GM18873 (cell line): ENCODE measurements at regions not wholly inside any gene's neighbourhood (a gene's known extent, or its start where the extent isn't known, plus 50 kb on each side); places are given as distances from the start of the nearest gene placed in this dataset.
"Not testable (repeated sequence)": the region's sequence is repeated elsewhere in the genome, so short reads cannot be mapped to it uniquely, and the experiment has no call there.

ENCODE experiments used
- ATAC-seq: cut with Tn5 transposase; IDR thresholded peaks from one replicate; pipeline ENCODE4 v1.9.1; 2021; ENCODE audit warnings: mild to moderate bottlenecking, moderate library complexity, moderate number of reproducible peaks; ENCODE audit not compliant: unreplicated experiment, low FRiP score

DNA sequence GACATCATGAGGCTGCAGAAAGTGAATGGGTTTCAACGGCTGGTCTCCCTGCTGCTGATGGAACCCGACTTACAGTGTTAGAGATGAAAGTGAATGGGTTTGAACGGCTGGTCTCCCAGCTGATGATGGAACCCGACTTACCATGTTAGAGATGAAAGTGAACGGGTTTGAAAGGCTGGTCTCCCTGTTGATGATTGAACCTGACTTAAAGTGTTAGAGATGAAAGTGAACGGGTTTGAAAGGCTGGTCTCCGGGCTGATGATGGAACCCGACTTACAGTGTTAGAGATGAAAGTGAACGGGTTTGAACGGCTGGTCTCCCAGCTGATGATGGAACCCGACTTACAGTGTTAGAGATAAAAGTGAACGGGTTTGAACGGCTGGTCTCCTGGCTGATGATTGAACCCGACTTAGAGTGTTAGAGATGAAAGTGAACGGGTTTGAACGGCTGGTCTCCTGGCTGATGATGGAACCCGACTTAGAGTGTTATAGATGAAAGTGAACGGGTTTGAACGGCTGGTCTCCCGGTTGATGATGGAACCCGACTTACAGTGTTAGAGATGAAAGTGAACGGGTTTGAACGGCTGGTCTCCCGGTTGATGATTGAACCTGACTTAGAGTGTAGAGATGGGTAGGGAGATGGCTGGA lies 76.1 kb upstream of the ALKAL2 start:
- ATAC-seq: no peak

DNA sequence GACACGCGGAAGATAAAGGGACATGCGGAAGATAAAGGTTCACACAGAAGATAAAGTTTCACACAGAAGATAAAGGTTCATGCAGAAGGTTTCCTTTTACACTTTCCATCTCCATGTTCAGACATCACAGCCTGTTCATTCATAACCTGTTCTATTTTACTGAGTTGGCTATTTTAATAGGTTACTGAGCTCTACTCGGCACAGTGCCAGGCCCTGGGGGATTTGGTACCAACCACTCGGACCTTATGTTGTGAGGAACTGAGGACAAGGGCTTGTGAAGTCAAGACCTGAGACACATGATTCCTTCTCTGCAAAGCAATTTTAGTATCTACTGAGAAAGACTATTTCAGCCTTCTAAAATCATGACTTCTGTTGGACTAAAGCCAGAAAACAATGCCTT lies 75.0 kb upstream of the ALKAL2 start:
- ATAC-seq: no peak

DNA sequence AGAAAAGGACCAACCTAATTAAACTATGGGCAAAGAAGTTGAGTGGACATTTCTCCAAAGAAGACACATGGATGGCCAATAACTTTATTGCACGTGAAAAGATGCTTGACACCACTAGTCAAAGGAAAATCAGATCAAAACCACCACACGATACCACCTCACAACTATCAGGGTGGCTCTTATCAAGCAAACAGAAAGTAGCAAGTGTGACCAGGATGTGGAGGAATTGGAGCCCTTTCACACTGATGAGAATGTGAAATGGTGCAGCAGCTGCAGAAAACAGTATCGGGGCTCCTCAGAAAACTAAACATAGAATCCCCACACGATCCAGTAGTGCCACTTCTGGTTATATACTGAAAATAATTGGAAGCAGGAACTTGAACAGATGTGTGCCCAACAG lies 72.2 kb upstream of the ALKAL2 start:
- ATAC-seq: no peak

DNA sequence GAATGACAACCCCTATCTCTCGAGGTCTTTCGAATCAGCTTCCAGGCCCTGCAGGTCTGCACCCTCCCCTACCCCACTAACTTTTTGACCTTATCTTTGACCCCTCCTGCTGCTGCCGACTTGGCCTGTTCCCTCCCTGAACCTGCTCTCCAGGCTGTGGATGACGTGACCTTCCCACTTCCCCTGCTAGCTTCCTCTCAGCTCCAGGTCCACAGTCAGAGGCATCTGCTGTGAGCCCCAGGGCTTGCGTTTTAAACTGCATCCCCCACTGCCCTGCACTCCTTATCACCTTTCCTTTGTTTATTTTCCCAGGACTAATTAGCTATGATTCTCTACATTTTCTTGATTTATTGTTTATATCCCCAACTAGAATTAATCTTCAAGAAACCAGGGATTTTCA lies 71.2 kb upstream of the ALKAL2 start:
- ATAC-seq: no peak

DNA sequence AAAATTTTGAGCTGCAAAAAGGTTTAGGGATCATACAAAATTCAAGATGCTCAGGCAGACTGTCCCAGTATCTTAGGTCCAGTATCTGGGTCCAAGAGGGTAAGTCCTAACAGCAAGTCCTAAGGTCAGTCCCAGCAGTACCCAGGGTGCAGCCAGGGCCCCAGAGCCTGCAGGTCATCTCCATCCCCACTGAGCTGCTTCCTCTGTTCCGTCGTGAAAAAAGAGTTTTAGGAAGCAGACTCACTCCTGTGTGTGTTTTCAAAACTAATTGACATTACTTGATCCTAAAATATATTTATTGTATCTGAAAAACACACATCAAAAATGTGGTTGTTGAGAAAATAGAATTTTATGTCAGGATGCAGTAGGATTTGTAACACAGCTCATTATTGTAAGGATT lies 69.9 kb upstream of the ALKAL2 start:
- ATAC-seq: no peak

DNA sequence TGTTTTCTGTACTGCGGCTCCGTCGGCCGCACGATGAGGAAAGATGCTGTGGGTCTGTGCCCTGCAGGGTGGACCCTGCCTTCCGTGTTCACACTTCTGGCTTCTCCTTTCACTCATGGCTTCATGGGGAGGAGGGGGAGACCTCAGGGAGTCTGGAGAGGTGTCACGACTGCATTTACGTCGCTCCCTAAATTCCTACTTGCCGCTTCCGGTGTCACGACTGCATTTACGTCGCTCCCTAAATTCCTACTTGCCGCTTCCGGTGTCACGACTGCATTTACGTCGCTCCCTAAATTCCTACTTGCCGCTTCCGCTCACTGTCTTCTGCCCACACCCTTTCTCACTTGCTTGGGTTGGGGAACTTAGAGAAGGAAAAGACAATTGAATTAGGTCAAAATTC lies 68.4 kb upstream of the ALKAL2 start:
- not testable (repeated sequence) for ATAC-seq

DNA sequence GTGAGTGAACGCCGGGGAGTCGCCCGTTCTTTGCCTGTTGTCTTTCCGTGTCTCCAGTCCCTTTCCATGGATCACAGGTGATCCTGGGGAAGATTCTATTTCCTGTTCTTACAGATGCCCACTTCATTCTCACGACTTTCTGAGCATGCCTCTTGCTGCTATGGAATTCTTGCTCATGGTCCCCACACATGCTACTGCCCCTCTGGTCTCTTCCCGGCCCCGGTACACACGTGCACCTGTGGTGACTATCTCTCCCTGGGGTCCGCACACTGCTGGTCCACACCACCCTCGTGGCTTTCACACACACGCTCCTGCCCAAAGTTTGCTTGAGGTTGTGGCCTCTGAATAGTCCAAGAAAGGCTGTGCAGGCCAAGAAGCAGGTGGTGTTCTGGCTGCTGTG lies 67.9 kb upstream of the ALKAL2 start:
- no peak for ATAC-seq

DNA sequence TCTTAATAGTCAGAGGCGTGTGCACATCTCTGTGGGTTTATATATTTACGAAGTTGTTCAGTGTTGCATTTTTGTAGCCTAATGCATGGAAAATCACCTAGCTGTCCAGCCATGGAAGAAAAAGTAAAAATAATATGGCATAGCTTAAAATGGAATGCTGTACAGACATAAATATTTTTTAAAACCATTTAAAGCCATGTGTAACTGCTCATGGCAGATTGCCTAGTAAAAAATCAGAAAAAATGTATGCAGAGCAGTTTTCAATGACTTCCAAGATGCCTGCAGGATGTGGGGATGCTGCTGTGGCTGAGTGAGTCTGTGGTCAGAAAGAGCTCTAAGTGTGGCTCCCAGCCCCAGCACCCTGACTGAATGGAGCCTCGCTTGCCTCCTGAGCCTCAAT lies 64.8 kb upstream of the ALKAL2 start:
- ATAC-seq: no peak

DNA sequence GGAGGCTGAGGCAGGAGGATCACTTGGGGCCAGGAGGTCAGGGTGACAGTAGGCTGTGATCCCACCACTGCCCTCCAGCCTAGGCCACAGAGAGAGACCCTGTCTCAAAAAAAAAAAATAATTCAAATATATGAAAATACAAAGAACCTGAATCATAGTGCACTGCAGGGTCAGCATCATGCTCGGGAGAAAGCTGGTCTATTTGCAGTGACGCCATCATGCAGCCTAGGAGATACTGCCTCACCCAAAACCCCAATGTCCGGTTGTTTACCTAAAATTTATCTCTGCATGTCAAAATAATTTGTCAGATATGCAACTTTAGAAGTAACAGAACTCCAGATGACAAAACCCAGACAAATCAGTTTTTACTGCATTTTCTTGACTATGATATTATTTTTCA lies 61.5 kb upstream of the ALKAL2 start:
- ATAC-seq: no peak

DNA sequence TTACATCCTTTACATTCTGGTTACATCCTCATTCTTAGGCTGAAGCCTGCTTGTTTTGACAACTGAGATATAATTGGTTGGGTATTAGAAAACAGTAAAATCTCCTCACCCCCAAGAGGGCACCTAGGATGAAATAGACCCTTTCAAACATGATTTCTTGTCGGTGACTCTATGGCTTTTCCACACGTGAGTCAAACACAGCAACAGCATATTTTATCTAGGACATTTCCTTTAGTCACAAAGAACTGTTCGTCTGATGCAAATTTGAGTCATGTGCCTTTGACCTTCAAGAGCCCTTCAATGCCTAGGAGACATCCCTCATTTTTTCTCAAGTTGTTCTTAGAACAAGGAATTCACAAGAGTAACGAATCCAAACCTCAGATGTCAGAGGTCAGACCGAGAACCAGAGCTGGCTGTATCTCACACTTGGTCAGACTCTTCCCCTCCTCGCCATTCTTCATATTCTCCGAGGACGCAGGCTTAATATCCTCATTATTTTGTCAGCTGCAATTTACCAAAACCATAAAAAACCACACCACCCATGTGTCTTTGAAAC lies 60.5 kb upstream of the ALKAL2 start:
- no peak for ATAC-seq

DNA sequence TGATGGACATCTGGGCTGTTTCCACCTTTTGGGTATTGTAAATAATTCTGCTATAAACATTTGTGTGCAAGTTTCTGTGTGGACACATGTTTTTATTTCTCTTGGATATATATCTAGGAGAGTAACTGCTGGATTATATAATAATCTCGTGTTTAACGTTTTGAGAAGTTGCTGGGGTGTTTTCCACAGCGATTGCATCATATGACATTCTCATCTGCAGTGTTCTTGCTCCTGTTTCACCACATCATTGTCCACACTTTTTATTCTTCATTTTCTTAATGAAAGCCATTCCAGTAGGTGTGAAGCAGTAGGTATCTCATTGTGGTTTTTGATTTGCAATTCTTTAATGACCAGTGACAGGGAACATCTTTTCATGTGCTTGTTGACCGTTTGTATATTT lies 56.9 kb upstream of the ALKAL2 start:
- ATAC-seq: no peak

DNA sequence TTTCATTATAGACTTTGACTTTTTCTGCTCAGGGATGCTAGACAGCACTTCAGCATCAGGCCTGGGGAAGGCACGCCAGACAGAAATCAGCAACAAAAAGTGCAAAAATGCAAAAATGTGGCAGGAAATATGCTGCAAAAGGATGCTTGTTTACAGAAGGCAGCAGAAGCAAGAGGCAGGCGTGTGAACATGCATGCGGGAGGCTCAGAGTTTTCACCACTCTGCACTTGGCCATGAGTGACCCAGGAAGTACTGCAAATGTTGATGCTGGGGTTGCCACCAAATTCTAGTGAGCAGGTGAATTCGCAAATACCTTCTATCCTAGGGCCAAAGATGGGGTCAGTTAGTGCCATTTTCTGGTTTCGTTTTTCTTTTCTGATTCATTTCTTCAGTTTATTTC lies 55.5 kb upstream of the ALKAL2 start:
- ATAC-seq: no peak

DNA sequence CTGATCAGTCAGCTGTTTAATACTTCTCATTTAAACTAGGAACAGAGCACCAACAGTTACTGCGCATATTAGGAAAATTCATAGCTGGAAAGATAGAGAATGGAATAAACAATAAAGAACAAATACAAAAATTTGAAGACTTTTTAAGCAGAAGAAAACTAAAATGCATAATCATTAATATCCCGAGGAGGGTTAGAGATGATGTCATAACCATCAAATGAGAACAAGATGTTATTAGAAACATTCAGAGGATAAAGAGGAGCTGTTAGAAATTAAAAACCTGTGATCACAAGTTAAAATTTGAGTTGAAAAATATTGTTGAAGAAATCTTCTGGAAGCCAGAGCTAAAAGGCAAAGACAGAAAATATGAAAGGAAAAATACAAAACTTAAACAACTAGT lies 54.0 kb upstream of the ALKAL2 start:
- no peak for ATAC-seq

DNA sequence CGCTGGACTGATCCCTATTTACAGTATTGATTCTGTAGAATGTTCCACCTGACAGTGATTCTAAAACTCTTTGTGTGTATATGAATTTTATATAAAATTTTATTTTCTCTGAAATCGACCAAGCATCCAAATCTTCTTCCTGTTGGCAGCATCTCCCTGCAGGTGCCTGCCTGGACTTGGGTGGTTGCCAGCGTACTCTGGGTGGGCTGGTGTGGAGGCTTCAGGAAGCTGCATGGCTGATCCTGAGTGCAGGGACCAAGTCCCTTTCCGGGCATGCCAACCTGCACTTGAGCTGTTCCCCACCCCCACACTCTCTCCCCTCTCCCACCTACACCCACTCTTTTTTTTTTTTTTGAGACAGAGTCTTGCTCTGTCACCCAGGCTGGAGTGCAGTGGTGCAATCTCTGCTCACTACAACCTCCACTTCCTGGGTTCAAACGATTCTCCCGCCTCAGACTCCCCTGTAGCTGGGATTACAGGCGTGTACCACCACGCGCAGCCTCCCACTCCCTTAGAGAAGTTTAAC lies 53.2 kb upstream of the ALKAL2 start:
- no peak for ATAC-seq
